GM21619 (cell line): ENCODE measurements at regions not wholly inside any gene's neighbourhood (a gene's known extent, or its start where the extent isn't known, plus 50 kb on each side); places are given as distances from the start of the nearest gene placed in this dataset.
"Not testable (repeated sequence)": the region's sequence is repeated elsewhere in the genome, so short reads cannot be mapped to it uniquely, and the experiment has no call there.

ENCODE experiments used
- ATAC-seq: cut with Tn5 transposase; IDR thresholded peaks from one replicate; pipeline ENCODE4 v1.9.1; 2021; ENCODE audit not compliant: unreplicated experiment

DNA sequence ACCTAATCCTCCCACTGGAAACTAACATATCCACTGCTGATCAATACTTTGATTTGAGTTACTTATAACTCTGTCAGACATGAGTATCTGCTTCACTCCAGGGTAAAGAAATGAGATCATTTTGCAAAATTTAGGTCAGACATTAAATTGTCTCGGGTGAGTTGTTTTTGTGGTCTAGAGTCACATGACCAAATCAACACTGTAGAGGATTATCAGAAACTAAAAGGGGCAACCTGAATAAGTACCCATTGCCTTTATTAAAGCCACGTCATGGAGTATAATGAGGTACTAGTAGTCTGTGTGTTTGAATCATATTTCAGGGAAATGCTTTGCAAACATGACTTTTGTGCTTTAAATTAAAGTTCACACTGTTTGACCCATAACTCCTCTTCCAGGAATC is 107.7 kb upstream of the ADO start:
- no peak for ATAC-seq

DNA sequence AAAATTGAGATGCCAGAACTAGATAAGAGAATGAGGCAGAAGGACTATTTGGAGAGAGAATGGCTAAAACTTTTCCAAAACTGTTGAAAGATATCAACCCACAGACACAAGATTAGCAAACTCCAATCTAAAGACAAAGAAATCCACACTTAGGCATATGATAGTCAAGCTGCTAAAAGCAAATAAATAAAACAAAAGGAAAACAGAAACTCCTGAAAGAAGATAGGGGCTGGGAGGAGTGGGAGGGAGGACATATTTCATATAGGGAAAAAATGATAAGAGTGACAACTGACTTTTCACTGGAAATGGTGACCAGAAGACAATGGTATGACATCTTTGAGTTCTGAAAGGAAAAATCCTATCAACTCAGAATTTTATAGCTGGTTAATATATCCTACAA is 105.4 kb upstream of the ADO start:
- no peak for ATAC-seq

GRCh38 chr10:62704121-62704520 is 100.4 kb upstream of the ADO start:
- ATAC-seq, result not testable (repeated sequence)

GRCh38 chr10:62705789-62706188 is 98.7 kb upstream of the ADO start:
- ATAC-seq, result no peak

DNA sequence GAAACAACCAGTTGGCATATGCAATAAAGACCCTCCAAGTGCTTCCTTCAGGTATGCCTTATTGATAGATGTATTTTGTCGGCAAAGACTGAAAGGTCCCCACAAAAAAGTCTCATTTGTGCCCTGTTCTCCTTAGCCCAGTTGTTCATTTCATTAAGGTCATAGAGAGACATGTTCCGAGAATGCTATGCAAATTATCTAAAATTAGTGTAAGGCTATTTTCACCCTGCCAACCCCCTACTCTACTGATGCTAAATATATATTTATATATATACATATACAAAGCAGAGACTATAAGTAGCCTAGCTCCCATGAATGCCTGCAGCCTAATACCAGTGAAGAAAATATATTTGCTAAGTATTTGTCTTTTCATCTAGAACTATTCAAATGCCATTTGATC is 96.7 kb upstream of the ADO start:
- ATAC-seq, result peak; percentile 76

GRCh38 chr10:62708569-62708968 is 96.0 kb upstream of the ADO start:
- ATAC-seq, result no peak

GRCh38 chr10:62709200-62709599 is 95.3 kb upstream of the ADO start:
- no peak for ATAC-seq

DNA sequence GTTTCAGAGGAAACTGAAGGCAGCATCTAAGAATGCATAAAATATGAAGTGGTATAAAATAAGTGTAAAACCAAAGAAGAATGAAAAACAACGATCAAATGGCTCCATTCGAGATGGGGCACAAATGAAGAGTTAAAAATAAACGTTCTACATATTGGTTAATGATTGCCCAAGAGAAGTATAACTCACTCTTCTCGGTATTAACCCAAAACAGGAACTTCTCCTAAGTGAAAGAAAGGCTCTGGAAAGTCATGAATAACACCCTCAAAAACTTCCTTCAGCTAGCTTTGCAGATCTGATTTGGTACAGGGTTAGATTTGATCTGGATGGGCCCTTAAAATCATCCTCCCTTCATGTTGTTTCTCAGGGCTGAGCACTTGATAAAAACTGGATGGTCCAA is 94.3 kb upstream of the ADO start:
- ATAC-seq, result peak; percentile 52

DNA sequence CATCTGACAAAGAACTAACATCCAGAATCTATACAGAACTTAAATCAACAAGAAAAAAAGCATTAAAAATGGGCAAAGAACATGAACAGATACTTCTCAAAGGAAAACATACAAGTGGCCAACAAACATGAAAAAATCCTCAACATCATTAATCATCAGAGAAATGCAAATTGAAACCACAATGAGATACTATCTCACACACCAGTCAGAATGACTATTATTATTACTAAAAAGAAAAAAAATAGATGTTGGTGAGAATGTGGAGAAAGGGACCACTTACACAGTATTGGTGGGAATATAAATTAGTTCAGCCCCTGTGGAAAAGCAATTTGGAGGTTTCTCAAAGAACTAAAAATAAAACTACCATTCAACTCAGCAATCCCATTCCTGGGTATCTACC is 89.1 kb upstream of the ADO start:
- ATAC-seq, result no peak

- ATAC-seq, result no peak
Observed at GRCh38 chr10:62718585-62718984, 85.9 kb upstream of the ADO start.

DNA sequence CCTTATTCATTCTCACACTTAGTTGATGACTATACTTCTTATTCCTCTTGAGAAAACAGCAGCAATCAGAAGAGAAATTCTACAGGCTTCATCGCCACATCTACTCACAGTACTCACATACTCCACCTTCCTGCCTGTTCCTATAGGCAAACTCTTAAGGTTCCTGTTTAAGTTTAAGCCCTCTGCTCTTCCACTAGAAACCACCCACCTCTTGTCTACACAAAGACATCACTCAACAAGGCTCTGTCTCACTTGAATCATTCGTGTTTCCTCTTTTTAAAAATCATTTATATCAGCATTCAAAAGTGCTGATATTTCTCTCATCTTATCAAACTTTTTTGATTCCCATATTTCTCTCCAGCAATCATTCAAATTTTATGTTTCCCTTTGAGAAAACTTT is 85.5 kb upstream of the ADO start:
- no peak for ATAC-seq

DNA sequence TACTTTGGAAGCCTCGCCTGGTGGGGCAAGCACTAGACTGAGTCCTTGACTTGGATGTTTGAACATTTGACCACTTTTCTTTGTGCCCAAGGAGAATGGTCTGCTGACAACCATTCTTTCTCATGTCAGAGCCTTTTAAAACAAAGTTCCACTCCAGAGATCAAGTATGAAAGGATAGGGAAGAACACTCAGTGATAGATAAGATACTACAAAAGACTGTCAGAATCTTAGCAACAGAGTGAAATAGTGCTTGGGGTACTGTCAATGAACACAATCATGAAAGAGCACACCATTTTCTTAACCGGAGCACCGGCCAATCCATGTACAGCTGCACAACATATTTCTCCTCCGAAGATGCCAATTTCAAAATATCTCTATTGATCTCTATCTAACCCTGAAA is 82.8 kb upstream of the ADO start:
- no peak for ATAC-seq

- no peak for ATAC-seq
Observed at GRCh38 chr10:62723375-62723774, 81.1 kb upstream of the ADO start.

GRCh38 chr10:62724465-62724864 is 80.1 kb upstream of the ADO start:
- ATAC-seq, result no peak

DNA sequence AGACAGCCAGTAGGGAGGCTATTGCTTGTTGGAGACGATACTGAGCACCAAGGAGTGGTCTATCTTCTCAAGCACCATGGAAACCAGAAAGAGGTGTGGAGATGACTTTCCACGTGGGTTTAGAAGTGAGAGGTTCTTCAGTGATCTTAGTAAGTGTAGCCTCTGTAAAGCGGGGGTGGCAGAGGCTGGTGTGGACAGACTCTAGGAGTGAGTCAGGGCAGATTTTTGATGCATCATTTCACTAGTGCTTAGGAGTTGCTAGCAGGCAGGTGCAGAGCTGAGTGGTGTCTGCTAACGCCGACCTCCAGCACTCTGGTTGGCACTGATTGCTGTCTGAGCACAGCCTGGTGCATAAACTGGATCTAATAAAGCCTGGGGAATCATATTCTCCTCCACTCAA is 78.4 kb upstream of the ADO start:
- ATAC-seq, result peak; percentile 94

DNA sequence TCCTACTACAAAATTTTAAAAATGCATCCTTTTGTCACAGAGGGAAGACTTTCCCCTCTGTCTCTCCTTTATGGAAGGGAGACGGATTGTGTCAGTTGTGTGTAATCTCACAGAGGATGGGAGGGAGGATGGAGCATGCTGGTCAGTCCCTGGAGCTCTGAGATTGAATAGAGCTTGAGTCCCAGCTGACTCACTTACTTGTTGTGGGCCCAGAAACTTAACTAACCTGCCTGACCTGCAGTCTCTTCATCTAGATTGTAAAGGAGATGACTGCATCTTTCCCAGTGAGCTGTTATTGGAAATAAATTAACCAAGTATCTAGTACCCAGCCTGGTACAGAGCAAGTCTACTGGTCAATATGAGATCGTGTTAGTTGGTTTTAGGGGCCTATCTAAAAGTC is 77.9 kb upstream of the ADO start:
- ATAC-seq, result no peak

DNA sequence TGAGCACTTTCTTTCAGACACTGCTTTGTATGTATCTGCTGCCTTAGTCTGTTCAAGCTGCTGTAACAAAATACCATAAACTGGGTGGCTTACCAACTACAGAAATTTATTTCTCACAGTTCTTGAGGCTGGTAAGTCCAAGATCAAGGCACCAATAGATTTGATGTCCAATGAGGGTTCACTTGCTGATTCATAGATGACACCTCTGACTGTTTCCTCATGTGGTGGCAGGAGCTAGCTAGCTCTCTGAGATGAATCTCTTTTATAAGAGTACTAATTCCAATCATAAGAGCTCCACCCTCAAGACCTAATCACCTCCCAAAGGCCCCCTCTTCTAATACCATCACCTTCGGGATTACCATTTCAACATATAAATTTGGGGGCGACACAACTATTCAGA is 76.6 kb upstream of the ADO start:
- no peak for ATAC-seq

GRCh38 chr10:62728479-62728878 is 76.0 kb upstream of the ADO start:
- no peak for ATAC-seq

- peak; percentile 78 for ATAC-seq
Observed at GRCh38 chr10:62732841-62733653, 71.5 kb upstream of the ADO start.

DNA sequence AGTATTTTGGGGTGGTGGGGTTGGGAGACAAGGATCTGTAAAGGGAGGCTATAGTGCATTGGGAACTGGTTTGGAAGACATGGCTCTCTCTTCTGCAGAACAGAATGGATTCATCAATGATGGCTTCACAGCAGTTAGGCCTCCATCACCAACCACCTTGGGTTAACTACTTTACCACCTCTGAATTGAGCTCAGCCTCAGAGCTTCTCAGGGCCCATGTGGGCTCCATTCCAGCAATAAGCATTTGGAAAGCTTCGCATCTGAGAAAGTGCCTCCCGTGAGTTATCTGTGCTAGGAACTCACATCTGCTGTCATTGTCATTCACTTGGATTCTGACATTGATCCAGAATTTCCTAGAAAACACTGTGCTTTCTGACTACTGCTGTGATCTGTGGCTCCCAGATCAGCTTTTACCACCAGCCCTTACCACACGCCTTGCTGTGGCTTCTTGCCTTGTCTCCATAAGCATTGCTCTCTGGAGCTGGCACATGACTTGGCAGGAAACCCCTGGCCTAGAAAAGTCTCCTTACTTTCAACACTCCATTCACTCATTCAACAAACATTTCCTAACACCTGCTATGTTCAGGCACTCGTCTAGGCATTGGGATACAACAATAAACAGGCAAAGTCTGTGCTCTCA is 70.7 kb upstream of the ADO start:
- peak; percentile 2 for ATAC-seq

DNA sequence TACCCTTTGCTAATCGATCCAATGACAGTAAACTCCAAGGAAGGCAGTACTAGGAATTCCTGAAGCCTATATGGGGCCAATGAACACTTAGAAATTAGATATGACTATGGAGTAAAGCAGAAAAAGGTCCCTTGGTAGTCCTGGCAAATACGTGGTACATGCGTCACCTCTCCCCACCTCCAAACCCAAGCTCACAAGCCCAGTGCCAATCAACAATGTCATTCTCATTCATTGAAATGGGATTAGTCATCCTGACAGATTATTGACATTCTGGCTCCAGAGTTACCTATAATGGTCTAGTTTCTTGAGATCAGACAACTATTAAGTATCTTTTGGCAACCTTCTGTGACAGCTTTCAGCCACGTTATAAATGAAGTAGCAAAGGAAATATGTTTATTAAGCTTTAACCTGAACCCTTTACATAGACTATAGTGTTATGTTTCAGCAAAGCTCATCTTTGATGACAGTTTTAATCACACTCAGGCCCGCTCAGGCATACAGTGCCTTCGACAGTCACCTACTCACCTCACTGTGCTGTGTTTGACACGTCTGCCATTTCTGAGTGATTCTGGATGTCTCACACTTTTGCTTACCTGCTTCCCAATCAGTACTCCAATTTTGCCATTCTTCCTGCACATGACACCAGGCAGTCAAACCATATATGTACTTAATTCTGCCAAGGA is 69.6 kb upstream of the ADO start:
- ATAC-seq, result no peak

DNA sequence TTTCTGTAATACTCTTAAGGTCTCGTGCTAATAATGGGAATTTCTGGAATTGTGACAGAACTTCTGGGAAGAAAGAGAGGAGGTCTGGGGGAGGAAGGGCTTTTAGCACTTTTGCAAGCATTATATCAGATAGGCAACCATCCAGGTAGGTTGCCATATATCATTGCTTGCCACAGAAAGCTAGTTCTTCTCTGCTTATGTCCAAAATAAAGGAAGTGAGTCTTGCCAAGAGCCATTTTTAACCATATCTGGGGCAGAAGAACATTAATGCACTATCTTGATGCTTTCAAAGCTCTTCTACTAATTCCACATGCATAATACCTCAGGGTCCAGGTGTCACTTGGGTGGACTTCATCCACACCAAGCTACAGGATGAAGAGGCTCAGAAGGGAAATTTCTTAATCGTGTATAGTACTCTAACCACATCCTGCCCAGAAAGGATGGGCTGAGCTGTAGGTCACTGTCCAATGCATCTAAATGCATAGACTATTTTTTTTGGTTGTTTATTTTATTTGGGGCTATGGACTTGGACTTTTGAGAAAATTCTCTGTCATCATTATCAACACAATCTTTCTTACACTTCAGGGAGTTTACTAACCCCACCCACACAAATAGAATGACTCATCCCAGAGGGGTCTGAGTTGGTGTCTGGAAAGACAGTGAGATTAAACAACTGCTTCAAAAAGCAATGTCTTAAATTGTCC is 68.9 kb upstream of the ADO start:
- peak; percentile 58 for ATAC-seq
